CD4-positive, alpha-beta T cell treated with Interleukin-12 subunit alpha and Interleukin-12 subunit beta, for 1 hour (primary cell): ENCODE measurements at regions not wholly inside any gene's neighbourhood (a gene's known extent, or its start where the extent isn't known, plus 50 kb on each side); places are given as distances from the start of the nearest gene placed in this dataset.

ENCODE experiments used
- DNase-seq: peaks from one replicate; pipeline ENCODE4 v3.0.0-alpha.2; 2020

- no peak for DNase-seq
These were observed 315.6 kb downstream of the RDH14 start for GRCh38 chr2:18244845-18245244.

GRCh38 chr2:18243816-18244215 is 316.6 kb downstream of the RDH14 start:
- no peak for DNase-seq

GRCh38 chr2:18242716-18243115 is 317.7 kb downstream of the RDH14 start:
- DNase-seq, result no peak

- no peak for DNase-seq
These were observed 322.2 kb downstream of the RDH14 start for GRCh38 chr2:18238209-18238608.

GRCh38 chr2:18237298-18237697 is 323.2 kb downstream of the RDH14 start:
- DNase-seq, result no peak

GRCh38 chr2:18232731-18233438 is 327.6 kb downstream of the RDH14 start:
- DNase-seq, result no peak

GRCh38 chr2:18230668-18231067 is 329.8 kb downstream of the RDH14 start:
- DNase-seq, result no peak

- DNase-seq, result no peak
These were observed 340.8 kb downstream of the RDH14 start for GRCh38 chr2:18219676-18220075.

GRCh38 chr2:18218160-18218933 is 339.9 kb downstream of the KCNS3 start:
- no peak for DNase-seq

- no peak for DNase-seq
These were observed 336.5 kb downstream of the KCNS3 start for GRCh38 chr2:18214936-18215335.

- DNase-seq, result no peak
These were observed 335.5 kb downstream of the KCNS3 start for GRCh38 chr2:18213986-18214385.

GRCh38 chr2:18209934-18210639 is 331.6 kb downstream of the KCNS3 start:
- DNase-seq, result no peak

GRCh38 chr2:18208956-18209355 is 330.5 kb downstream of the KCNS3 start:
- no peak for DNase-seq

- no peak for DNase-seq
These were observed 322.3 kb downstream of the KCNS3 start for GRCh38 chr2:18200771-18201170.

- no peak for DNase-seq
These were observed 320.2 kb downstream of the KCNS3 start for GRCh38 chr2:18198677-18199076.

GRCh38 chr2:18194161-18194560 is 315.7 kb downstream of the KCNS3 start:
- no peak for DNase-seq

GRCh38 chr2:18186816-18187613 is 308.5 kb downstream of the KCNS3 start:
- DNase-seq, result no peak

- DNase-seq, result no peak
These were observed 304.4 kb downstream of the KCNS3 start for GRCh38 chr2:18182861-18183260.

- DNase-seq, result no peak
These were observed 302.4 kb downstream of the KCNS3 start for GRCh38 chr2:18180912-18181311.

- no peak for DNase-seq
These were observed 301.7 kb downstream of the KCNS3 start for GRCh38 chr2:18180031-18180610.

- DNase-seq, result peak; percentile 28
These were observed 300.4 kb downstream of the KCNS3 start for GRCh38 chr2:18178736-18179349.

- no peak for DNase-seq
These were observed 298.3 kb downstream of the KCNS3 start for GRCh38 chr2:18176679-18177215.
